GM10266 (cell line): ENCODE measurements at regions not wholly inside any gene's neighbourhood (a gene's known extent, or its start where the extent isn't known, plus 50 kb on each side); places are given as distances from the start of the nearest gene placed in this dataset.

Experiments used
- DNase-seq: peaks from one replicate; pipeline ENCODE4 v3.0.0; 2012; ENCODE audit errors: extremely low spot score
- CTCF ChIP-seq: IDR thresholded peaks from 2 replicates; pipeline ENCODE4 v1.5.1; 2012; ENCODE audit warnings: mild to moderate bottlenecking, low read depth; ENCODE audit not compliant: control insufficient read depth, insufficient read depth; ENCODE audit errors: missing control alignments

- no peak for TF ChIP-seq CTCF
- DNase-seq = no peak
Measured at GRCh38 chr6:169851641-169852503, 100.5 kb downstream of the ERMARD start.

GRCh38 chr6:169850746-169851145 lies 99.3 kb downstream of the ERMARD start:
- DNase-seq = no peak

GRCh38 chr6:169850154-169850553 lies 98.7 kb downstream of the ERMARD start:
- DNase-seq = no peak
- no peak for TF ChIP-seq CTCF

More at GRCh38 chr6:169850746-169851145, 99.3 kb downstream of the ERMARD start:
- no peak for TF ChIP-seq CTCF

- no peak for TF ChIP-seq CTCF
- DNase-seq = no peak
Measured at GRCh38 chr6:169849396-169849795, 98.0 kb downstream of the ERMARD start.

- no peak for DNase-seq
- no peak for TF ChIP-seq CTCF
Measured at GRCh38 chr6:169848946-169849345, 97.5 kb downstream of the ERMARD start.

- no peak for TF ChIP-seq CTCF
- no peak for DNase-seq
Measured at GRCh38 chr6:169847901-169848311, 96.5 kb downstream of the ERMARD start.

- DNase-seq = no peak
- TF ChIP-seq CTCF = no peak
Measured at GRCh38 chr6:169847141-169847674, 95.8 kb downstream of the ERMARD start.
